NT2/D1 (cell line): ENCODE measurements at regions not wholly inside any gene's neighbourhood (a gene's known extent, or its start where the extent isn't known, plus 50 kb on each side); places are given as distances from the start of the nearest gene placed in this dataset.
"Not testable (repeated sequence)": the region's sequence is repeated elsewhere in the genome, so short reads cannot be mapped to it uniquely, and the experiment has no call there.

Source experiments
- DNase-seq: peaks from one replicate; pipeline ENCODE4 v3.0.0-alpha.2; 2011; ENCODE audit warnings: low read depth, low spot score
- H3K27me3 ChIP-seq: 2 replicates; pipeline ENCODE4 v1.6.0; 2011; ENCODE audit warnings: mild to moderate bottlenecking; ENCODE audit not compliant: insufficient read length, insufficient read depth
- H3K36me3 ChIP-seq: 2 replicates; pipeline ENCODE4 v1.6.1; 2011; ENCODE audit warnings: mild to moderate bottlenecking, low read length, mixed read lengths; ENCODE audit not compliant: insufficient read depth, insufficient read length
- H3K4me1 ChIP-seq: 2 replicates; pipeline ENCODE4 v1.5.1; 2011; ENCODE audit not compliant: insufficient read depth, insufficient read length
- H3K4me3 ChIP-seq: 2 replicates; pipeline ENCODE4 v1.5.1; 2011; ENCODE audit warnings: low read depth; ENCODE audit not compliant: insufficient read length
- H3K9ac ChIP-seq: 2 replicates; pipeline ENCODE4 v1.6.0; 2011; ENCODE audit warnings: low read depth; ENCODE audit not compliant: insufficient read length
- H3K9me3 ChIP-seq: 2 replicates; pipeline ENCODE4 v1.5.1; 2011; ENCODE audit warnings: mild to moderate bottlenecking, low read length; ENCODE audit not compliant: insufficient read depth
- SUZ12 ChIP-seq: IDR thresholded peaks from 2 replicates; pipeline ENCODE4 v1.6.1; 2011; ENCODE audit not compliant: insufficient read length, insufficient read depth; ENCODE audit errors: extremely low read depth
- YY1 ChIP-seq: IDR thresholded peaks from 2 replicates; pipeline ENCODE4 v1.6.1; 2011; ENCODE audit not compliant: insufficient read length, insufficient read depth
- ZNF274 ChIP-seq: IDR thresholded peaks from 2 replicates; pipeline ENCODE4 v1.6.1; 2011; ENCODE audit warnings: mild to moderate bottlenecking, low read depth, low read length

GRCh38 chr10:130717083-130717482, 580.9 kb downstream of the GLRX3 start:
- no peak for TF ChIP-seq SUZ12
- no peak for TF ChIP-seq ZNF274
- H3K4me3 ChIP-seq = no peak overlapping the region
- H3K36me3 ChIP-seq = no peaks in the 10 kb centered on the region

GRCh38 chr10:130718744-130719447, 582.7 kb downstream of the GLRX3 start:
- H3K27me3 ChIP-seq, H3K4me3 ChIP-seq, DNase-seq, H3K4me1 ChIP-seq, H3K9ac ChIP-seq, H3K36me3 ChIP-seq: not testable (repeated sequence)
- peaks cover 17% of the 10 kb centered on the region; the same call in 1 of the 2 replicates for H3K9me3 ChIP-seq

More at GRCh38 chr10:130717083-130717482, 580.9 kb downstream of the GLRX3 start:
- Histone ChIP-seq H3K27me3 (no peaks in the 10 kb centered on the region), H3K4me1 (peaks cover 2% of the 10 kb centered on the region), H3K9me3 (peaks cover 17% of the 10 kb centered on the region; the same call in 1 of the 2 replicates), H3K9ac (no peak overlapping the region)
- no peak for DNase-seq

DNA sequence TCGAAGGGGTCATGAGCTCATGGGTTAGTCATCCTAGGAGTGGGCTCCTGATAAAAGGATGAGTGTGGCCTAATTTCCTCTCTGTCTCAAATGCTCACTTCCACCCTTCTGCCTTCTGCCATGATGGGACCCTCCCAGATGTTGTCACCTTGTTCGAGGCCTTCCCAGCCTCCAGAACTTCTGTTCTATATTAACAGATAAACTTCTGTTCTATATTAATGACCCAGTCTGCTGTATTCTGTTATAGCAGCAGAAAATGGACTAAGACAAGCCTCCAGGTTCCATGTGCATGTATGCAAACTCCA, 583.2 kb downstream of the GLRX3 start:
- Histone ChIP-seq H3K4me3 (no peak overlapping the region), H3K27me3 (no peaks in the 10 kb centered on the region), H3K36me3 (no peaks in the 10 kb centered on the region), H3K9me3 (peaks cover 17% of the 10 kb centered on the region; the same call in 1 of the 2 replicates), H3K4me1 (peaks cover under 1% of the 10 kb centered on the region), H3K9ac (no peak overlapping the region)
- TF ChIP-seq YY1 = no peak
- TF ChIP-seq SUZ12 = no peak
- DNase-seq = no peak

DNA sequence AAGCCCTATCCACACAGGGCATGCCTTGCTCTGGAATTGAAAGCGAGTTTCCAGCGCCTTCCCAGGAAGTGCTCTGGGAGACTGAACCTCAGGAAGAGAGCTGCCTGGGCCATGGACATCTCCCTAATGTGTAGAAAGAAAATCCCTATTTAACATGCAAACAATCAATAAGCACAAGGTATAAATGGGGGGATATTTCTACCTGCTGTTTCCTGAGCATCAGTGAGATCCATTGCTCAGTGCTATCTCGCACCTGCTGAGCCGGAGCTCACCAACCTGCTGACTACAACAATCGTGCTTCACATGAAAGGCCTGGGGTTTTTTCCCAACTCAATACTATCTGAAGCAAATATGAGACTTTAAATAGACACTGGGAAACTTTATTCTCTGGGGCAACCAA, 584.0 kb downstream of the GLRX3 start:
- no peaks in the 10 kb centered on the region for H3K36me3 ChIP-seq
- H3K9ac ChIP-seq = no peak overlapping the region
- no peak overlapping the region for H3K4me3 ChIP-seq
- no peaks in the 10 kb centered on the region for H3K27me3 ChIP-seq
- TF ChIP-seq YY1 = no peak
- no peak for TF ChIP-seq ZNF274
- no peak for TF ChIP-seq SUZ12
- no peaks in the 10 kb centered on the region for H3K4me1 ChIP-seq
- no peak for DNase-seq
- H3K9me3 ChIP-seq = peaks cover 17% of the 10 kb centered on the region; the same call in 1 of the 2 replicates

GRCh38 chr10:130721971-130722370, 585.8 kb downstream of the GLRX3 start:
- TF ChIP-seq YY1 = no peak
- Histone ChIP-seq H3K4me1 (no peaks in the 10 kb centered on the region), H3K9ac (no peak overlapping the region), H3K9me3 (peaks cover 17% of the 10 kb centered on the region; the same call in 1 of the 2 replicates), H3K36me3 (no peaks in the 10 kb centered on the region), H3K27me3 (no peaks in the 10 kb centered on the region), H3K4me3 (no peak overlapping the region)
- DNase-seq = no peak

DNA sequence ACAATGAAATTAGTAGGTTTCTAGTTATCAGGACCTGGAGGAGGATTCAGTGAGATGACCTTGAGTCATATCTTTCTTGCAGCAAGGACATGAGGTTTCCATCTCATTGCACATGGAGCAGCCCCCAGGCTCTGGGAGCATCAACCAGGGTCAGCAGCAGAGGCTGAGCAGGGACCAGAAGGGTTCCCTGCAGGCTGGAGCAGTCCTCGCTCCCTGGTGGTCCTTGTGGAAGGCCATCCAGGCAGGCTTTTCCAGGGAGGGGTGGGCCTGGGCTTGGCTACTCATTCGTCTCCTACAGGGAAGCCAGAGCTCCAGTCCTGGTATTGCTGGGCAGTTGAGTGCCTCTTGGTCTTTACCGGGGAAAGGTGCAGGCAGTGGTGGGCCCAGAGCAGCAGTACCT, 587.5 kb downstream of the GLRX3 start:
- no peak for TF ChIP-seq ZNF274
- TF ChIP-seq SUZ12 = no peak
- TF ChIP-seq YY1 = no peak

DNA sequence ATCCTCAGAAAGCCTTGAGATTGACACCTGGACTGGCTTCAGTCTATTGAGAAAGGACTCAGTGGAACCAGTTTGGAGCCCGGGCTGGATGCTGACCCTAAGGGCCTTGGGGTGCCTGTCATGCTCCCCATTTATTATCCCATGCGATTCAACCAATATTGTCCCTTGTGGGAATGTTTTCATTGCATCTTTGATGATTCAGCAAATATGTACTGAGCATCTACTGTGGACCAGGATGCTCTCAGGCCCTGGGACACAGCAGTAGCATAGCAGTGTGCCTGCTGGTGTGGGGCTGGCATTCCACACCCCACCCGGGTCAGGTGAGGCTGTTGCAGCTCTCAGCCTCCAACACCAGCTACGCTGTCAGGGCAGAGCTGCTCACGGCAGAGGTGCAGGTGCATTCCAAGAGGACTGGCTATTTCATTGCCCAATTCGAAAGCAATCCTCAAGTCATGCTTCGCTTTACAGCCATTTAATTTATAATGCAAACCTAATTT, 586.0 kb downstream of the TCERG1L start:
- Histone ChIP-seq H3K4me3 (no peak overlapping the region), H3K27me3 (no peaks in the 10 kb centered on the region), H3K9ac (no peak overlapping the region), H3K4me1 (no peaks in the 10 kb centered on the region), H3K9me3 (no peaks in the 10 kb centered on the region), H3K36me3 (no peaks in the 10 kb centered on the region)
- no peak for DNase-seq
- TF ChIP-seq YY1 (no peak), ZNF274 (no peak), SUZ12 (no peak)

More for the DNA sequence above, 587.5 kb downstream of the GLRX3 start:
- H3K4me3 ChIP-seq = no peak overlapping the region
- no peak for DNase-seq
- H3K4me1 ChIP-seq = no peaks in the 10 kb centered on the region
- peaks cover 12% of the 10 kb centered on the region; the same call in 1 of the 2 replicates for H3K9me3 ChIP-seq
- H3K9ac ChIP-seq = no peak overlapping the region
- no peaks in the 10 kb centered on the region for H3K27me3 ChIP-seq
- no peaks in the 10 kb centered on the region for H3K36me3 ChIP-seq
